ENCODE measurements at regions not wholly inside any gene's neighbourhood (a gene's known extent, or its start where the extent isn't known, plus 50 kb on each side); places are given as distances from the start of the nearest gene placed in this dataset.
"Not testable (repeated sequence)": the region's sequence is repeated elsewhere in the genome, so short reads cannot be mapped to it uniquely, and the experiment has no call there.

DNA sequence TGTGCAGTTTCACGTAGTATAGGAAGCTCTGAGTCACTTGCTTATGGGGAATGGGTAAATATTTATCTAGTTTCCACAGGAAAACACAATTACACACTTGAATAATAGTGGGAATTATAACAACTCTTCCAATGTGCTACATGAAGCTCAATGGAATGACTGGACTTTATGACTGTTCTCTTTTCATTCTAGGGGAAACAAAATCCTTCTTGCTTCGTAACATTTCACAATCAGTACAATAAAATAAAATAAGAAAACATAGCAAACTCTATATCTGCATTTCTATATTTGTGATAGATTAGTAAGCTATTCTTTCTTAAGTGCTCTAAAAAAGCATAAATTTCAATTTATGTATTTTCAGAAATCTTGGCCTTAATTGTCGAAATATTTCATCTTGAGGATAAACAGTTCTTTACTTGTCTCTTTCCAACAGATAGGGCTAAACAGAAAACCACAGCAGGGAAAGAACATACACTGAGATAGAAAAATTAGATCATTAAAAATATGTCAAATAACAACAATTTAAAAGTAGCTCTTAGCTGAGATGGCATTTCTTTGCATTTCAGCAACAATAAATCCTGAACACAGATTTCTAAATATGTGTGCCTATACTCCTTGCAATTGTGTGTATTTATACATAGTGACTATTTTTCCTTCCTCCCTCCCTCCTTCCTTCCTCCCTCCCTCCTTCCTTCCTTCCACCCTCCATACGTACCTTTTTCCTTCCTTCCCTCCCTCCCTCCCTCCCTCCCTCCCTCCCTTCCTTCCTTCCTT is 395.5 kb upstream of the KCNMB2 start:
- DNase-seq (ENCODE audit: low read depth) = no peak

DNA sequence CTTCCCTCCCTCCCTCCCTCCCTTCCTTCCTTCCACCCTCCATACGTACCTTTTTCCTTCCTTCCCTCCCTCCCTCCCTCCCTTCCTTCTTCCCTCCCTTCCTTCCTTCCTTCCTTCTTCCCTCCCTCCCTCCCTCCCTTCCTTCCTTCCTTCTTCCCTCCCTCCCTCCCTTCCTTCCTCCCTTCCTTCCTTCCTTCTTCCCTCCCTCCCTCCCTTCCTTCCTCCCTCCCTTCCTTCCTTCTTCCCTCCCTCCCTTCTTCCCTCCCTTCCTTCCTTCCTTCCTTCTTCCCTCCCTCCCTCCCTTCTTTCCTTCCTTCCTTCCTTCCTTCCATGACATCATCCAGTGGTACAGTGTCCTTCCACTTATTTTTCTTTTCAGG is 394.9 kb upstream of the KCNMB2 start:
- DNase-seq (ENCODE audit: low read depth) = not testable (repeated sequence)

DNA sequence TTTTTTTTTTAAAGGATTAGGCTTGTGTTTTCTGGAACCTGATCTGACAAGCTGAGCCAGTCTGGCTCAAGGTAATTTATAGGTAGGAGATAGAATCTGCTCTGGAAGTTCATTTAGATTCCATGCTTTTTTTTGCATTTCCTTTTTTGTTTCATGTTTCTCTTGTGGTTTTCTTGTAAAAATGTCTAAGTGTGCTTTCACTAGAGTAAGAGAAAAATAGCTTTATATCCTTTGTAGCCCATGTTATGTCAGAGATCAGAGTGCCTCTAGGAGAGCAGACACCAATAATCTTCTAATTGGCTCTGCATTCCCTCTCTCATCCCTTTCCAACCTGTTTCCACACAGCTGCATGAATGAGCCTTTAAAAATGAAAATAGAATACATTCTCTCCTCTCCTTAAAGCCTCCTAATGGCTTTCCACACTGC is 389.8 kb upstream of the KCNMB2 start:
- no peak for DNase-seq (ENCODE audit: low read depth)

DNA sequence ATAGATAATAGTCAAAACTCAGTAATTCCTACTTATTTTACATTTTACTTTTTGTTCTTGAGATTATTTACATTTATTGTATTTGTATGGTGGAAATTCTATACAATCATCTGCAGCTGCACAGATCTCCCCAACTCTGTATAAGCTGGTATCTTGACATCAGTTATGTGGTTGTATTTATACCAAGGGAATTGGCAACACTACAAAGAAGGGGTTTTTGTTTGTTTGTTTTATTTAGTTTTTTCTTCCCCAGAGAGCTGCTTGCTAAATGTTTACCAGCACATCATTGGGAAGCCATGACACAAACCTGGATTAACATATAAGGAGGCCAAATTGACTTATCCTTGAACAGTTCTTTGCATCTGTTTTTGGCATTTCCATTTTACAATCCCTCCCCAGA is 389.2 kb upstream of the KCNMB2 start:
- no peak for DNase-seq (ENCODE audit: low read depth)

DNA sequence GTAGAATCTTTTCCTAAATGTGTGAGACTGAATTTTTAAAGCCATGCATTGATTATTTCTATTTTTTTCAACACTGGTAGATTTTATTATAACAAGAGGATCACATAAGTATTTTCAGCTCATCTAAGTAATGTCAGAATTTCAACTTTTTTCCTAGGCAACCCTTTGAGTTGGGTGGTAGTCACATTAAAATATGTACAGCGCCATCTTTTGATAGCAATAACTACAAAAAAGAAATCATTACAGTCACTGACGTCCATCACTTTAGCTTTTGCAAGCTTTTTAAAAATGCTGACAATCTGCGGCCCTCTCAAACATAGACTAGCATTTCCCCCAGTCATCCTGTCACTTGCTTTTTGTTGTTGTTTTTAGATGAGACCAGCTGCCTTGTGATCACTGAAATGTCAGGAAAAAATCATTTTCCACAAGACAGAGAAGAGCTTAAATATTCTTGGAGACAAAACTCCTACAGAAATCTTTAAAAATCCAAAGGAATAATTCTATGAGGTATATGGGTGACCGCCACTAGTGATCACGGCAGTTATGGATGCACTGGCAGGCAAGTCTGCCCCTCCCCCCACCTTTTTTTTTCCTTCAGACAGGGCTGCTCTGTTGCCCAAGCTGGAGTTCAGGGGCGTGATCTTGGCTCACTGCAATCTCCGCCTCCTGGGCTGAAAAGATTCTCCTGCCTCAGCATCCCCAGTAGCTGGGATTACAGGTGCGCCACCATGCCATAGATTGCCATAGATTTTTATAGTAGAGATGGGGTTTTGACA is 384.0 kb upstream of the KCNMB2 start:
- DNase-seq (ENCODE audit: low read depth) = no peak

DNA sequence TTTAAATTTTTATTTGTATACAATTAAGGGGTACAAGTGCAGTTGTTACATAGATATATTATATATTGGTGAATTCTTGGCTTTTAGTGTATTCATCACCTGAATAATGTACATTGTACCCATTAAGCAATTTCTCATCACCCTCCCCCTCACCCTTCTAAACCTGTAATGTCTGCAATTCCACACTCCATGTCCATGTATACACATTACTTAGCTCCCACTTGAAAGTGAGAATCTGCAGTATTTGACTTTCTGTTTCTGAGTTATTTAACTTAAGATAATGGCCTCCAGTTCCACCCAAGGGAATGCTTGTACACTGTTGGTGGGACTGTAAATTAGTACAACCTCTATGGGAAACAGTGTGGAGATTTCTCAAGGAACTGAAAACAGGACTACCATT is 383.2 kb upstream of the KCNMB2 start:
- no peak for DNase-seq (ENCODE audit: low read depth)

DNA sequence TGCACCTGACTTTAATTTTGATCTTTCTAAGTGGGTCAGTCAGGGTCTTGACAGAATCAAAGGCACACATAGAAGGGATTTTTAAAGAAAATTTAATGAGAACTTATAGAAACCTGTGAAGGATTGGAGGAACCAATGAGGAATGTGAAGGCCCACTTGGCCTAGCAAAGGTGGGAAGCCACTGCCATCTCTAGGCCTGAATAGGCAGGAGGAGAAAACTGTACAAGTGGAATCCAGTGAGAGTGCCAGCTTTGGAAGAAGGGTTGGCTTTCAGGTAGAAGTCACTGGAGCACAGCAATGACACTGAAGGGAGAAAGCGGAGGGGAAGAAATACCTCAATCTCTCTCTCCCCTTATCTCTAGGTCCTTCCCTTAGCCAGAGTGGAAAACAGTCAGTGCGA is 380.7 kb upstream of the KCNMB2 start:
- DNase-seq (ENCODE audit: low read depth) = peak; percentile 5

DNA sequence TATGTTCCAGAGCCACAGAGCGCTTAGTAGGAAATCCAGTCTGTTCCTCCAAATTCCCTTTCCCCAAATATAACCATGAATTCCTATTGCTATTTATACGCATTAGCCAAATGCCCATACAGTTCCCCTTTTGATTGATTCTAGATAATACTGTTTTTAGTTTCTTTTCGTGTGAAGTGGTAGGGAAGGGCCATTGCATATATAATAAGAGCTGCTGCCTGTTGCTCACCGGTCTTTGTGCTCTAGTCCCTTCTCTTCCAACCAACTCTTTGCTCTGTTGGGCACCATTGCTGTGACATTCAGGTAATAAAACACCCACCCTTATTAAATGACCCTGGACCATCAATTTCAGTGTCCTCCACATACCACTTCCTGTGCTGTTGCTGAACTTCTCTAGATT is 379.9 kb upstream of the KCNMB2 start:
- DNase-seq (ENCODE audit: low read depth) = no peak

DNA sequence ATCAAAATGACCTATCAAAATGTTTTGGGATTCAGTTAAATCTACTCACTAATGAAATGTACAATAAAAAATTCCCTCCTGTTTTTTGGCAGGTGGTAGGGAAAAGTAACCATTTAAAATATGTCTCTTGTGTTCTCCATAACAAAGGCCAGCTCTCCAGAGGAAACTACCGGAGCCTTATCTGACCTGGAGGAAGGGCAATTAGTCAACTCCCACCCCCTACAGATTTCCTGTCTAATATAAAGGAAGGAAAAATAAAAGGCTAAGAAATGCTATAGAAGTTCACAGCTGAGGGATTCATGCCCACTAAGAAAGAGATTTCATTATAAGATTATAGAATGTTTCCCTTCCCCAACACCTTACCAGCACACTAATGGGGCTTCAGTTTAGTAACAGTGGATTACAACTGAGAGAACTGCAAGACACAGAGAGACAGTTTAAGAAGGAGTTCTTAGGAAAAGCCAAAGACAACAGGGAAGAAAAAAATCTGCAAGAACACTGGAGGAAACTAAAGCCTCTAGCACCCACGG is 376.5 kb upstream of the KCNMB2 start:
- DNase-seq (ENCODE audit: low read depth) = peak; percentile 14

DNA sequence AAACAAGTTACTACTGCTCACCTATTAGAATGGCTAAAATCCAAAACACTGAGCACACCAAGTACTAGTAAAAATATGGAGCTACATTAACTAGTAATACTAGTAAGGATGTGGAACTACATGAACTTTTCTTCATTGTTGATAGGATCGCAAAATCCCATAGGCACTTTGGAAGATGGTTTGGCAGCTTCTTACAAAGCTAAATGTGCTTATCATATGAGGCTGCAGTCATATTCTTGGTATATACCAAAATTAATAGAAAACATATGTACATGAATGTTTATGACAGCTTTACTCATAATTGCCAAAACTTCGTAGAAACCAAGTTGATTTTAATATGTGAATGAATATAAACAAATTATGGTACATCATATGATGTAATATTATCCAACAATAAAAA is 366.8 kb upstream of the KCNMB2 start:
- no peak for DNase-seq (ENCODE audit: low read depth)

DNA sequence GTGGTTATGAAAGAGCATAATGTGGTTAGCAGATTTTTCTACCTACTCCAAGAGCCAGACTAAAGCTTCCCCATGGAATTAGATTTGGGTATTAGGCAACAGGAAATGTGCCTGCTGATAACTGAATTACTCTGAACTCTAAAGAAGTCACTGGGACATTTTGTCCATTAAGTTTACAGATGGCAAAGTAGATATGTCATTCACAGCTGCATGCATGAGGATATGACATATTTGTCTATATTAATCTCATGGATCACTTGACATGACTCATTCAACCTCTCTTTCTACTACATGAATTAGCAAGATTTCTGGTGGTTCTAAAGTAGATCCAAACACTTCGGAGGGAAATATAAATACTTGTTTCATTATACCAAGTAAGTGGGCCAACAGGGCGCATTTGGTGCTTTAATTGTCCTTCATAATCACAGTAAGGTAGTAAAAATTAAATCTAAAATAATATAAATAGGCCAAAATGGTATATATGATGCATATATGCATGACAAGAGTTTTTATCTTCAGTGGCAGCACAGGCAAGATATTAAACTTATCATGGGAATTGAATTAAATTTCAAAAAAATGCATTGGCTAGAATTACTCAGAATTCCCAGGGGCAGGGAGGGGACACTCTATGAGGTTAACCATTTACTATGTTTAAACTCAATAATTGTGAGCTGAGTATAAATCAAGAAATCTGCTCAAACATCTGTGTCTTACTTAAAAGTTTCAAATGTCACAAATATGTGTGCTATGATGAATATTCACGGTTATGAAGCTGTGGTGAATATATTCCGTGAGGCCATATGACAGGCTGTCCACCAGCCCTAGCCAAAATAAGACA is 365.3 kb upstream of the KCNMB2 start:
- peak; percentile 79 for DNase-seq (ENCODE audit: low read depth)

DNA sequence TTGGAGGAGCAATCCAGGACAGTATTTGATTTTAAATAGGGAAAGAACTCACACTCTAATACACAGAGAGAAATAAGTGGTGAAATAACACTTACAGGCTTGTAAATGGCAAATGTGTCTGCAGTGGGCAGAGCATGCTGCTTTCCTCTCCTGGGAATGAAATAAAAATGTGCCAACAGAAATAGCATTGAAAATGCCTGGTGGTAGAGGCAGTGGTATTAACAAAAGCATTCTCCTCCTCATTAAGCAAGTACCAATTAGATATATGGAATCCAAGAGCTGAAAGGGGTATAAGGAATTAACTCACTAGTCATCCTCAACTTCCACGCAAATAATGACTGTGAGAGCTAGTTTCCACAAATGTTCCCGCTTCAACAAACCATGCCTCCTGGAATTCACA is 364.1 kb upstream of the KCNMB2 start:
- no peak for DNase-seq (ENCODE audit: low read depth)

DNA sequence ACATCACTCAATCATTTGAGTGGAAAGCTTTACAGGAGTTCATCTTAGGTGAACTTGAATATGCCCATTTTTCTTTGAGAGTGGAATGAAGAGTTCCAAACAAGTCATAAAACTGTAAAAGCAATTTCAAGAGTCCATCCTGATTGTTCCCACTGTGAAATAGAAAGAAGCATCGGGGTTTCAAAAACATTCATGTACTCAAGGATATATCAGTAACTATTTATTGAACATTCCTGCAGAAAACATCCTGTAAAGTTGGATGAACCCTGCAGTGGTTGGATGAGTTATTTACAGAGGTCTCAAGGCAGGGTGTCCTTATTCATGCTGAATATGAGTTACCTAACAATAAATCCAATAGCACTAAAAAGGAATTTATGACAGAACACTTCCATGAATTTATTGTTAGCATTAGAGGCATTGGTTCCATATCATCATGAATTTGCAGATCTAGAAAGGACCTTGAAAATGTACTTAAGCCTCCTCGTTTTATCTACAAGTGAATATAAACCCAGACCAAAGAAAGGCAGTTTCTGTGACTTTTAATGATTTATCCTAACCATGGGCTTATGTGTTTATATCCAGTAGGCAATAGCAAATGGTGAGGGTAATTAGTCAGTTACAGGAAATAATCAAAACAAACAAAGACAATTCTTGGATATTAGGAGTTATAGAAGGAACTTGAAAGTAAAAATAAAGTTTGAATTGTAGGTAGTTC is 361.9 kb upstream of the KCNMB2 start:
- no peak for DNase-seq (ENCODE audit: low read depth)

DNA sequence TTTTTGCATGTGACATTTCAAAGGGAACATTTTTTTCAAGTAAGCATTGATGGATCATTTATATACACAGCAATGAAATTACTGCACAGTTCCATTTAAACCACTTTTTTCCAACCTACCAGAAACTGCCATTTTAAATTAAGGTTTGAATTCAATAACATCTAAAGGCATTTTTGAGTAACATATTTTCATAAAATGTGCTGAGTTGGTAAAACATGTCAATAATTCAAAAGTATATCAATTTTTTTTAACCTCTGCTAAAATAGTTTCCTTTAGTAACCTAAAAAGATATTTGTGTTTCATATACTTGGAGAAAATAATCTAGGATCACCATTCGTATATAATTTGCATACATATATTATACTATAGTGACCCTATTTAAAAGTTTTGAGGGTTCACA is 355.1 kb upstream of the KCNMB2 start:
- DNase-seq (ENCODE audit: low read depth) = no peak

DNA sequence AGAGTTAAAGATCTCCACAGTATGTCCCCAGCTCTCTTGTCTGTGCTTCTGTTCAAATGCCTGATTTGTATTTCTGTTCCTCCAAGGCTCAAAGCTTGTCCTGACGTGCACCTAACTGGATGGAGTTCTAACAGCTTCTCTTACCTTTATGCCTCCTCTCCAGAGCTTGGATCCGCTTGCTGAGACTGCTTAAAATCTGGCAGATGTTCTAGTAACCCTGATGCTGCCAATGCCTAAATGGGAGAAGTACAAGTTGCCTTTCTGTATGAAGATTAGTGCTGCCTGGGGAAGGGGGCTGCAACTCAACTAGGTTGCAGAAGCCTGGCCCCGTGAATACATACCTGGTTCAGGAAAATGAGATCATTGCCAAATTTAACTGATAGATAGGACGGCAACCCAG is 354.5 kb upstream of the KCNMB2 start:
- DNase-seq (ENCODE audit: low read depth) = no peak

DNA sequence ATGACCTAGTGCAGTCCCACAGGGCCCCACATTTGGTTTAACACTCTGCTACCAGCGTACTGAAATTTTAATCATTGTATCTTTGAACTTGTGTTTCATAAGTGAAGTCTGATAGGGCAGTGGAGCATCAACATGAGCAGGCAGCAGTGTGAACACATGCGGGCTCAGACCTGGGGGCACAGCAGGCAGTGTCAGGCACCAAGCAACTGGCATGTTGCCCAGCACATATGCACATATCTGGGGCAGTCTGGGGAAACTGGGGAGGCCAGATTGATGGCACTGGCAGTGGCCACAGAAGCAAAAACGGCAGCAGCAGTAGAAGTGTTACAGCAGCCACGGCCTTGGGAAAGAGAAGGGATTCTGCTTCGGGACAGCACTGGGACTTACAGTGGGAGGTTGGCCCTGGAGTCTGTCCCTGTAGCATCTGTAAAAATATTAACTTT is 353.9 kb upstream of the KCNMB2 start:
- peak; percentile 4 for DNase-seq (ENCODE audit: low read depth)

DNA sequence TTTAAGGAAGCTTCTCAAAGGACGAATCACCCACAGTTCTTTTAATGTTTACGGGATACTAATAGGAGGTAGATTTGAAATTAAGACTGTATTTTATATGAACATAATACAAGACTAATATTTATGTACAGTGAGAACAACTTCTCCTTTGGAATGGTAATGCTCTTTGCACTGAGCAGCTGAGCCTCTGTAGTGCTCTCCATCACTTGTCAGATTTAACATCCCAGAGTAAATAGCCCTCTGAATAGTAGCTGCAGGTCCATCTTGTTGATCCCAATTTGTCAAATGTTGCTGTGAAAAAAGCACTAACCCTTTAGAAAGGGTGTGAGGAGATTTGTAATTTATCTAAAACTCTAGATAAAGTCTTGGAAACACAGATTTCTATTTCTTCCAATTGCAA is 351.4 kb upstream of the KCNMB2 start:
- DNase-seq (ENCODE audit: low read depth) = no peak

DNA sequence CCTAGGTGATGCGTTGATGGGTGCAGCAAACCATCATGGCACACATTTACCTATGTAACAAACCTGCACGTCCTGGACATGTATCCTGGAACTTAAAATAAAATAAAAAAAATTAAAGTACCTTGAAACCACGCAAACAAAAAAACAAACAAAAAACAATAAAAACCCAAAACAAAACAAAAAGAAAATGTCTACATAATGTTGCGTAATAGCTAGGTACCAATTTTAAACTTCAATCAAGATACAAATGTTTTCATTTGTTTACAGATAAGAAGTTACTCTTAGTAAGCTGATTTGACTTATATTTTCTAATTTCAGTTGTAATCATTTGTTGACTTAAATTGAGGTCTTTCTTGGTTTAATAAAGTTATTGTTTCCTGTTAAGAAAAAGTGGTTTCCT is 349.6 kb upstream of the KCNMB2 start:
- DNase-seq (ENCODE audit: low read depth) = no peak

DNA sequence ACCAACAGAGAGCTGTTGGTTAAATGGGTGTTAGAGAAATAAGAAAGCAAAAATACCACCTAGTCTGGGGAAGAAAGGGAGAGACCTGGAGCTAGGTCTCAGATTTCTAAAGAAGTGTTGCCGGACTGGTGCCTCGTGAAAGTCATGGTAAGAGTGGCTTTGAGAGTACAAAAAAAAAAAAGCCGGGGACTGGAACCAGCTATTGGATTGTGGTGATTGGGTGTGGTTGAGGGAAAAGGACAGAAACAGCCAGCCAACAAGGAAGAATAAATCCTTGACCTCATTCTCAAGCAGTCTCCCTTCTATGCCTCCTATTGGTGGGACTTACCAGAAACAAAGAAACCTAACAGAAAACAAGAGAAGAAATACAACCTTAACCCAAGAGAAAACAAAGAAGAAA is 346.4 kb upstream of the KCNMB2 start:
- DNase-seq (ENCODE audit: low read depth) = no peak

DNA sequence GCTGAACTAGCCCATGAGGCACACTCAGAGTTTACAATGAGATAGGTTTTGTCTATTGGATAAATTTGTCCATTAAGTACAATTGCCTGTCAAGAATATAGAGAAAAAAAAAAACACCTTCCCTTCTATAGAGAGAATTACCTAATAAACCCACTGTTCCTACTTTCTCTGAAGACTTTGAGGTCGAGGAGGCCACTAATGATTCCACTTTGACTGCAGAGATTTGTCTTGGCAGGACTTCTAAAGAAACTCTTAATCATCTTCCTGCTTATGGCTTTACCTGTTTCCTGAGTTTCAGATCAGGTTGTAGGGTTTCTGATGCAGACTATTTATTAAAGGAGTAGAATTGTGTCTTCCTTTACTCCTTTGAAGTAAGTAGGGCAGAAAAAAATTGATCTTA is 342.4 kb upstream of the KCNMB2 start:
- no peak for DNase-seq (ENCODE audit: low read depth)

DNA sequence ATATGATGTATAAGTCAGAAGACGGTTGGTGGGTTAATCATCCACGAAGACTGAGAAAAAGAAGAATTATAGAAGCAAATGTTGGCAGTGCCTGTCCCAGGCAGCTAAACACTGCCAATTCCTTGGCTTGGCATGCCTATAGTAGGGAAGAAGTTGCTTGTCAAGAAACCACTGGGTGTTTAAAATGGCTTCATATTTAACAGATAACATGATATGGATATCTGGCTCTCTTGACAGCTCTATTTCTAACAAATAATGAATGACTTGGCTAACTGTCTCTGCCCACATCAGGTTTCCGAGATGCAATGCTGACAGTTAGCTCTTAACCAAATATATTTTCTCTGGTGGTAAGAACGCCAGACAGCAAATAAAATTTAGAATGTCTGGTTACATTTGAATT is 341.7 kb upstream of the KCNMB2 start:
- DNase-seq (ENCODE audit: low read depth) = no peak

DNA sequence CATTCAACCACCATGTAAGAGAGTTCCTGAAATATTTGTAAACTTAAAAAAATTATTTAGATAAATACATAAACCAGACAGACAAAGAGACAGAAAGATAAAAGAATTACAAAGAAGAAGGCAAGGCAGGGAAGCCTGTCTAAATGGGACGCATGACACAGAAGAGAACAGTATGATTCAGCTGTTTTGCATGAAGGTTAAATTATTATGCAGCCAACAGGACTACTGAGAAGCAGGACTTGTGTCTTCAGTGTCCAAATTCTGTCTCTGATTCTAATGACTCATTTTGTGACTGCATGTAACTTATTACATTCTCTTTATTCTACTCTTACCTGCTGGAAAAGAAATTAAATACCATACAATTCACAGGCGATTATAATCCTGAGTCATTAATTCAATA is 340.4 kb upstream of the KCNMB2 start:
- peak; percentile 14 for DNase-seq (ENCODE audit: low read depth)

All from Daoy (cell line).